WTC11 (cell line): ENCODE measurements at regions not wholly inside any gene's neighbourhood (a gene's known extent, or its start where the extent isn't known, plus 50 kb on each side); places are given as distances from the start of the nearest gene placed in this dataset.

Experiments used
- ATAC-seq: fragments of 200-7000 bp; cut with Tn5 transposase; 2 replicates; pipeline ENCODE4 v1.10.0; 2021; ENCODE audit warnings: mild to moderate bottlenecking, moderate library complexity
- CTCF ChIA-PET: fragments of 300-600 bp; sonication (Branson Sonifier 250); formaldehyde crosslinking; loops from one replicate; lab custom pipeline; 2021; ENCODE audit warnings: antibody characterized with exemption; lab: Charles Lee
- POLR2A ChIA-PET: fragments of 350-600 bp; sonication (Branson Sonifier 250); formaldehyde crosslinking; loops from one replicate; lab custom pipeline; 2021; ENCODE audit warnings: antibody characterized with exemption; lab: Charles Lee
- DNase-seq: peaks from one replicate; pipeline ENCODE4 v3.0.0; 2021; ENCODE audit warnings: low spot score
- H3K27ac Mint-ChIP-seq: 2 replicates; pipeline ENCODE4 v1.8.0; 2021; ENCODE audit warnings: mixed read lengths
- H3K27me3 Mint-ChIP-seq: 2 replicates; pipeline ENCODE4 v1.8.0; 2021; ENCODE audit warnings: low read depth, mild to moderate bottlenecking, moderate library complexity, mixed read lengths
- H3K36me3 Mint-ChIP-seq: 2 replicates; pipeline ENCODE4 v1.8.0; 2021; ENCODE audit warnings: mixed read lengths
- H3K4me1 Mint-ChIP-seq: 2 replicates; pipeline ENCODE4 v1.8.0; 2022; ENCODE audit warnings: mixed read lengths
- H3K4me3 Mint-ChIP-seq: 2 replicates; pipeline ENCODE4 v1.8.0; 2021; ENCODE audit warnings: mild to moderate bottlenecking, moderate library complexity, mixed read lengths
- H3K9me3 Mint-ChIP-seq: 2 replicates; pipeline ENCODE4 v1.8.0; 2021; ENCODE audit warnings: mixed read lengths
- ATF1 ChIP-seq: sonication (generic); formaldehyde crosslinking; IDR thresholded peaks from 2 replicates; pipeline ENCODE4 v1.8.1; 2023; ENCODE audit warnings: mild to moderate bottlenecking, moderate library complexity, missing genetic modification reagents
- CBFB ChIP-seq: sonication (generic); formaldehyde crosslinking; IDR thresholded peaks from 2 replicates; pipeline ENCODE4 v1.8.1; 2022; ENCODE audit warnings: mild to moderate bottlenecking, low read depth, missing genetic modification reagents
- EMX1 ChIP-seq: fragments of 250-450 bp; sonication (Bioruptor Pico); IDR thresholded peaks from 2 replicates; pipeline ENCODE4 v1.8.0; 2021; ENCODE audit warnings: mild to moderate bottlenecking
- ETV6 ChIP-seq: sonication (generic); formaldehyde crosslinking; IDR thresholded peaks from 2 replicates; pipeline ENCODE4 v1.8.1; 2022; ENCODE audit warnings: mild to moderate bottlenecking, missing genetic modification reagents
- FOXK1 ChIP-seq: sonication (generic); formaldehyde crosslinking; IDR thresholded peaks from 2 replicates; pipeline ENCODE4 v1.8.0; 2022; ENCODE audit warnings: mild to moderate bottlenecking, moderate library complexity, missing genetic modification reagents
- JAZF1 ChIP-seq: fragments of 250-450 bp; sonication (Bioruptor Pico); IDR thresholded peaks from 2 replicates; pipeline ENCODE4 v1.9.0; 2021; ENCODE audit warnings: moderate library complexity, mild to moderate bottlenecking, inconsistent platforms
- MYBL2 ChIP-seq: sonication (generic); formaldehyde crosslinking; IDR thresholded peaks from 2 replicates; pipeline ENCODE4 v1.8.1; 2023; ENCODE audit warnings: mild to moderate bottlenecking, moderate library complexity, missing genetic modification reagents
- NFE2L1 ChIP-seq: sonication (generic); formaldehyde crosslinking; IDR thresholded peaks from 2 replicates; pipeline ENCODE4 v1.8.1; 2023; ENCODE audit warnings: missing genetic modification reagents
- RORB ChIP-seq: fragments of 250-450 bp; sonication (Bioruptor Pico); IDR thresholded peaks from 2 replicates; pipeline ENCODE4 v1.9.0; 2021; ENCODE audit warnings: mild to moderate bottlenecking
- SOX15 ChIP-seq: fragments of 250-450 bp; sonication (Bioruptor Pico); IDR thresholded peaks from 2 replicates; pipeline ENCODE4 v1.9.0; 2021; ENCODE audit warnings: mild to moderate bottlenecking
- TP53 ChIP-seq: sonication (generic); formaldehyde crosslinking; IDR thresholded peaks from 2 replicates; pipeline ENCODE4 v1.8.1; 2023; ENCODE audit warnings: mild to moderate bottlenecking, missing genetic modification reagents
- TF ChIP-seq, protein P1 (sequence below): sonication (generic); formaldehyde crosslinking; IDR thresholded peaks from 2 replicates; pipeline ENCODE4 v1.8.1; 2023; ENCODE audit warnings: mild to moderate bottlenecking, missing genetic modification reagents, borderline replicate concordance
- TF ChIP-seq, protein P2 (sequence below): sonication (generic); formaldehyde crosslinking; IDR thresholded peaks from 2 replicates; pipeline ENCODE4 v1.8.1; 2022; ENCODE audit warnings: mild to moderate bottlenecking, missing genetic modification reagents, moderate library complexity, borderline replicate concordance
- TF ChIP-seq, protein P3 (sequence below): fragments of 250-450 bp; sonication (Bioruptor Pico); IDR thresholded peaks from 2 replicates; pipeline ENCODE4 v1.9.0; 2021; ENCODE audit warnings: mild to moderate bottlenecking, borderline replicate concordance
- TF ChIP-seq, protein P4 (sequence below): fragments of 250-450 bp; sonication (Bioruptor Pico); conservative IDR thresholded peaks from 2 replicates; pipeline ENCODE4 v1.9.0; 2021; ENCODE audit warnings: mild to moderate bottlenecking
- TF ChIP-seq, protein P5 (sequence below): sonication (generic); formaldehyde crosslinking; conservative IDR thresholded peaks from 2 replicates; pipeline ENCODE4 v1.8.1; 2023; ENCODE audit warnings: mild to moderate bottlenecking, low read depth, missing genetic modification reagents, moderate library complexity

DNA sequence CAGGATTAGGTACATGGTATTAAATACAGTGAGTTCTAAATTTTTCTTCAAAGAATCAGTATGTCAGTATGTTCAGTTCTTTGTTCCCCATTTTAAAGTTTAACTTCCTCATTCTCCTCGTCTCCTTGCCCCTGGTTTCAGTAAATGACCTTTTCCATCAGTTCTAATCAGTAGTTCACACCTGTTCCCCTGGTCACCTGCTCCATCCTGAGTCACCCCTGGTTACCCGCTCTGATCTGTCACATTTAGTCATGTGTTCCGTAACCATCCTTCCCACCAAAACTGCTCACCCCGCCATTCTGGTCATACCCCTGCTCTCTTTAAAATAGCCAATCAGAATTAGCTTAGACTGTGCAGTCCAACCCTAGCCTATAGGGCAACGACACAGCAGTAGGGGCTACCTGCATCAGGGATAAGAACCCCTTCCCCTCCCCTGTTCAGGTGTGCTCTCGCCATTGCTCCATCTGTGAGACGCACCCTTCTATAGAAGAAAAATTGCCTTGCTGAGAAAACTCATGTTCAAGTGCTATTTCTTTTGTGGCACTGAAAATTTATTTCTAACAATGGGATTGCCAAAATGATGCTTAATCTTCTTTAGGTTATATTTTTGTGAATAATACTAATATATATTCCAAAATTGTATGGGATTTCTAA lies 181.3 kb downstream of the OR13H1 start:
- TF ChIP-seq FOXK1 (CRISPR knock-in tag), result no peak
- no peak for TF ChIP-seq SOX15 (CRISPR knock-in tag)
- TF ChIP-seq CBFB, result no peak
- TF ChIP-seq, protein P1, sequence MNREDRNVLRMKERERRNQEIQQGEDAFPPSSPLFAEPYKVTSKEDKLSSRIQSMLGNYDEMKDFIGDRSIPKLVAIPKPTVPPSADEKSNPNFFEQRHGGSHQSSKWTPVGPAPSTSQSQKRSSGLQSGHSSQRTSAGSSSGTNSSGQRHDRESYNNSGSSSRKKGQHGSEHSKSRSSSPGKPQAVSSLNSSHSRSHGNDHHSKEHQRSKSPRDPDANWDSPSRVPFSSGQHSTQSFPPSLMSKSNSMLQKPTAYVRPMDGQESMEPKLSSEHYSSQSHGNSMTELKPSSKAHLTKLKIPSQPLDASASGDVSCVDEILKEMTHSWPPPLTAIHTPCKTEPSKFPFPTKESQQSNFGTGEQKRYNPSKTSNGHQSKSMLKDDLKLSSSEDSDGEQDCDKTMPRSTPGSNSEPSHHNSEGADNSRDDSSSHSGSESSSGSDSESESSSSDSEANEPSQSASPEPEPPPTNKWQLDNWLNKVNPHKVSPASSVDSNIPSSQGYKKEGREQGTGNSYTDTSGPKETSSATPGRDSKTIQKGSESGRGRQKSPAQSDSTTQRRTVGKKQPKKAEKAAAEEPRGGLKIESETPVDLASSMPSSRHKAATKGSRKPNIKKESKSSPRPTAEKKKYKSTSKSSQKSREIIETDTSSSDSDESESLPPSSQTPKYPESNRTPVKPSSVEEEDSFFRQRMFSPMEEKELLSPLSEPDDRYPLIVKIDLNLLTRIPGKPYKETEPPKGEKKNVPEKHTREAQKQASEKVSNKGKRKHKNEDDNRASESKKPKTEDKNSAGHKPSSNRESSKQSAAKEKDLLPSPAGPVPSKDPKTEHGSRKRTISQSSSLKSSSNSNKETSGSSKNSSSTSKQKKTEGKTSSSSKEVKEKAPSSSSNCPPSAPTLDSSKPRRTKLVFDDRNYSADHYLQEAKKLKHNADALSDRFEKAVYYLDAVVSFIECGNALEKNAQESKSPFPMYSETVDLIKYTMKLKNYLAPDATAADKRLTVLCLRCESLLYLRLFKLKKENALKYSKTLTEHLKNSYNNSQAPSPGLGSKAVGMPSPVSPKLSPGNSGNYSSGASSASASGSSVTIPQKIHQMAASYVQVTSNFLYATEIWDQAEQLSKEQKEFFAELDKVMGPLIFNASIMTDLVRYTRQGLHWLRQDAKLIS (CRISPR knock-in tag), result no peak
- no peak for TF ChIP-seq NFE2L1 (CRISPR knock-in tag)
- TF ChIP-seq JAZF1 (CRISPR knock-in tag), result no peak
- no peak for TF ChIP-seq ETV6 (CRISPR knock-in tag)
- TF ChIP-seq, protein P2, sequence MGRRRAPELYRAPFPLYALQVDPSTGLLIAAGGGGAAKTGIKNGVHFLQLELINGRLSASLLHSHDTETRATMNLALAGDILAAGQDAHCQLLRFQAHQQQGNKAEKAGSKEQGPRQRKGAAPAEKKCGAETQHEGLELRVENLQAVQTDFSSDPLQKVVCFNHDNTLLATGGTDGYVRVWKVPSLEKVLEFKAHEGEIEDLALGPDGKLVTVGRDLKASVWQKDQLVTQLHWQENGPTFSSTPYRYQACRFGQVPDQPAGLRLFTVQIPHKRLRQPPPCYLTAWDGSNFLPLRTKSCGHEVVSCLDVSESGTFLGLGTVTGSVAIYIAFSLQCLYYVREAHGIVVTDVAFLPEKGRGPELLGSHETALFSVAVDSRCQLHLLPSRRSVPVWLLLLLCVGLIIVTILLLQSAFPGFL (CRISPR knock-in tag), result no peak
- no peak for TF ChIP-seq MYBL2 (CRISPR knock-in tag)
- TF ChIP-seq ATF1 (CRISPR knock-in tag), result no peak
- TF ChIP-seq RORB (CRISPR knock-in tag), result no peak
- TF ChIP-seq EMX1 (CRISPR knock-in tag), result no peak

DNA sequence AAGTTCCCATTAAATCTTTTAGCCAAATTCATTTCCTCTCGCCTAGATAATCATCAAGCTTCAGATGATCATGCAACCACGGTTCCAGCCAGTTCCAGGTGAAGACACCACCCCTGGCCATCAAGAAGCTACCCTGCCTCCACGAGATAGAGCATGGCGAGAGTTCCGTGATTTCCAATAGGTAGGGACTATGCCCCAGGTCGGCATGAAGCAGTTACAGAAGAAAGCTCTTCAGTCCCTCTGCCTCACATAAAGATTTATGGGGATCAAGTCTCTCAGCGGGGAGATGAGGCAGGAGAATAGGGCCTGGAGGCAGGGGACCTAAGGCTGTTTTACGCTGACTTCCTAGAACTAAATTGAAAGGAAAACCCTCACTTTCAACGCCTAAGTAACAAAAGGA lies 183.9 kb downstream of the OR13H1 start:
- Mint-ChIP-seq H3K36me3 (peaks cover 33% of the 10 kb centered on the region), H3K9me3 (peaks cover 11% of the 10 kb centered on the region), H3K4me3 (no peak overlapping the region), H3K27me3 (no peaks in the 10 kb centered on the region)
- POLR2A ChIA-PET, result no interaction called here
- DNase-seq, result no peak
- no peak for TF ChIP-seq JAZF1 (CRISPR knock-in tag)
- TF ChIP-seq, protein P3, sequence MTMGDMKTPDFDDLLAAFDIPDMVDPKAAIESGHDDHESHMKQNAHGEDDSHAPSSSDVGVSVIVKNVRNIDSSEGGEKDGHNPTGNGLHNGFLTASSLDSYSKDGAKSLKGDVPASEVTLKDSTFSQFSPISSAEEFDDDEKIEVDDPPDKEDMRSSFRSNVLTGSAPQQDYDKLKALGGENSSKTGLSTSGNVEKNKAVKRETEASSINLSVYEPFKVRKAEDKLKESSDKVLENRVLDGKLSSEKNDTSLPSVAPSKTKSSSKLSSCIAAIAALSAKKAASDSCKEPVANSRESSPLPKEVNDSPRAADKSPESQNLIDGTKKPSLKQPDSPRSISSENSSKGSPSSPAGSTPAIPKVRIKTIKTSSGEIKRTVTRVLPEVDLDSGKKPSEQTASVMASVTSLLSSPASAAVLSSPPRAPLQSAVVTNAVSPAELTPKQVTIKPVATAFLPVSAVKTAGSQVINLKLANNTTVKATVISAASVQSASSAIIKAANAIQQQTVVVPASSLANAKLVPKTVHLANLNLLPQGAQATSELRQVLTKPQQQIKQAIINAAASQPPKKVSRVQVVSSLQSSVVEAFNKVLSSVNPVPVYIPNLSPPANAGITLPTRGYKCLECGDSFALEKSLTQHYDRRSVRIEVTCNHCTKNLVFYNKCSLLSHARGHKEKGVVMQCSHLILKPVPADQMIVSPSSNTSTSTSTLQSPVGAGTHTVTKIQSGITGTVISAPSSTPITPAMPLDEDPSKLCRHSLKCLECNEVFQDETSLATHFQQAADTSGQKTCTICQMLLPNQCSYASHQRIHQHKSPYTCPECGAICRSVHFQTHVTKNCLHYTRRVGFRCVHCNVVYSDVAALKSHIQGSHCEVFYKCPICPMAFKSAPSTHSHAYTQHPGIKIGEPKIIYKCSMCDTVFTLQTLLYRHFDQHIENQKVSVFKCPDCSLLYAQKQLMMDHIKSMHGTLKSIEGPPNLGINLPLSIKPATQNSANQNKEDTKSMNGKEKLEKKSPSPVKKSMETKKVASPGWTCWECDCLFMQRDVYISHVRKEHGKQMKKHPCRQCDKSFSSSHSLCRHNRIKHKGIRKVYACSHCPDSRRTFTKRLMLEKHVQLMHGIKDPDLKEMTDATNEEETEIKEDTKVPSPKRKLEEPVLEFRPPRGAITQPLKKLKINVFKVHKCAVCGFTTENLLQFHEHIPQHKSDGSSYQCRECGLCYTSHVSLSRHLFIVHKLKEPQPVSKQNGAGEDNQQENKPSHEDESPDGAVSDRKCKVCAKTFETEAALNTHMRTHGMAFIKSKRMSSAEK (CRISPR knock-in tag), result no peak
- TF ChIP-seq TP53 (CRISPR knock-in tag), result no peak
- TF ChIP-seq, protein P4, sequence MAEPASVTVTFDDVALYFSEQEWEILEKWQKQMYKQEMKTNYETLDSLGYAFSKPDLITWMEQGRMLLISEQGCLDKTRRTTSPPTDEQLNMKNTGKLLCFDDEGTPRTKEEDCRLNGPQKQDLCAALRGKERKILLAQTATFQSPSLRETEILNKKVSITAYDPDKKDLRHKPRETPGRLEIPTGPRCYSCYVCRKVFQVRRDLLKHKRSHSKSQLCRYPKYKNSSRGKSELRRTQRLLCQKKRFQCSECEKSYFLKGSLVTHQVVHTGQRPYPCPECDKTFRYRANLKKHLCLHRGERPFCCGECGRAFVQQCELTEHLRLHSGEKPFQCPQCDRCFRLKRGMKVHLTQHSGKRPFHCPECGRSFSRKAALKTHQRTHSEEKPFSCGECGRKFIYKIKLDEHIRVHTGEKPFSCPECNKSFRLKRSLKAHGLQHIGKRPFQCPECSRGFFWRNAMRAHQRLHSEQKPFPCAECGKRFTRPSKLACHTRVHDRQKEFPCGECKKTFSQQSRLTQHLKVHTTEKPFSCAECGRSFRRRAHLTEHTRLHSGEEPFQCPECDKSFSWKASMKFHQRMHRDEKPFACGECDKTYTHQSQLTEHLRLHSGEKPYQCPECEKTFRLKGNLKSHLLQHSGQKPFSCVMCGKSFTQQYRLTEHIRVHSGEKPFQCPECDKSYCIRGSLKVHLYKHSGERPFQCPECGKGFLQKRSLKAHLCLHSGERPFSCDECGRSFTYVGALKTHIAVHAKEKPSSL (CRISPR knock-in tag), result no peak
- TF ChIP-seq, protein P5, sequence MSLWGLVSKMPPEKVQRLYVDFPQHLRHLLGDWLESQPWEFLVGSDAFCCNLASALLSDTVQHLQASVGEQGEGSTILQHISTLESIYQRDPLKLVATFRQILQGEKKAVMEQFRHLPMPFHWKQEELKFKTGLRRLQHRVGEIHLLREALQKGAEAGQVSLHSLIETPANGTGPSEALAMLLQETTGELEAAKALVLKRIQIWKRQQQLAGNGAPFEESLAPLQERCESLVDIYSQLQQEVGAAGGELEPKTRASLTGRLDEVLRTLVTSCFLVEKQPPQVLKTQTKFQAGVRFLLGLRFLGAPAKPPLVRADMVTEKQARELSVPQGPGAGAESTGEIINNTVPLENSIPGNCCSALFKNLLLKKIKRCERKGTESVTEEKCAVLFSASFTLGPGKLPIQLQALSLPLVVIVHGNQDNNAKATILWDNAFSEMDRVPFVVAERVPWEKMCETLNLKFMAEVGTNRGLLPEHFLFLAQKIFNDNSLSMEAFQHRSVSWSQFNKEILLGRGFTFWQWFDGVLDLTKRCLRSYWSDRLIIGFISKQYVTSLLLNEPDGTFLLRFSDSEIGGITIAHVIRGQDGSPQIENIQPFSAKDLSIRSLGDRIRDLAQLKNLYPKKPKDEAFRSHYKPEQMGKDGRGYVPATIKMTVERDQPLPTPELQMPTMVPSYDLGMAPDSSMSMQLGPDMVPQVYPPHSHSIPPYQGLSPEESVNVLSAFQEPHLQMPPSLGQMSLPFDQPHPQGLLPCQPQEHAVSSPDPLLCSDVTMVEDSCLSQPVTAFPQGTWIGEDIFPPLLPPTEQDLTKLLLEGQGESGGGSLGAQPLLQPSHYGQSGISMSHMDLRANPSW (CRISPR knock-in tag), result no peak
- TF ChIP-seq, all 79 proteins: peak for 0
- Mint-ChIP-seq H3K27ac (no peak overlapping the region), H3K4me1 (0 out of 2 replicates have a peak, but pooled peaks cover 2% of the 10 kb centered on the region)
- CTCF ChIA-PET, result no interaction called here
- ATAC-seq, result no peak

More for the DNA sequence above, 181.3 kb downstream of the OR13H1 start:
- Mint-ChIP-seq H3K27ac (no peak overlapping the region), H3K27me3 (no peaks in the 10 kb centered on the region), H3K4me3 (no peak overlapping the region), H3K36me3 (peaks cover 46% of the 10 kb centered on the region), H3K4me1 (peaks cover 21% of the 10 kb centered on the region), H3K9me3 (peaks cover 11% of the 10 kb centered on the region)
- ChIA-PET CTCF (no interaction called here), POLR2A (no interaction called here)
- ATAC-seq, result no peak
- DNase-seq, result no peak
